SH-SY5Y (cell line): ENCODE measurements at regions not wholly inside any gene's neighbourhood (a gene's known extent, or its start where the extent isn't known, plus 50 kb on each side); places are given as distances from the start of the nearest gene placed in this dataset.

Experiments
- GATA2 ChIP-seq: IDR thresholded peaks from 2 replicates; pipeline ENCODE4 v1.6.1; 2011; ENCODE audit warnings: mild to moderate bottlenecking, low read depth, low read length
- GATA3 ChIP-seq: IDR thresholded peaks from 2 replicates; pipeline ENCODE4 v1.6.1; 2011; ENCODE audit warnings: low read depth, mild to moderate bottlenecking, low read length, moderate library complexity

DNA sequence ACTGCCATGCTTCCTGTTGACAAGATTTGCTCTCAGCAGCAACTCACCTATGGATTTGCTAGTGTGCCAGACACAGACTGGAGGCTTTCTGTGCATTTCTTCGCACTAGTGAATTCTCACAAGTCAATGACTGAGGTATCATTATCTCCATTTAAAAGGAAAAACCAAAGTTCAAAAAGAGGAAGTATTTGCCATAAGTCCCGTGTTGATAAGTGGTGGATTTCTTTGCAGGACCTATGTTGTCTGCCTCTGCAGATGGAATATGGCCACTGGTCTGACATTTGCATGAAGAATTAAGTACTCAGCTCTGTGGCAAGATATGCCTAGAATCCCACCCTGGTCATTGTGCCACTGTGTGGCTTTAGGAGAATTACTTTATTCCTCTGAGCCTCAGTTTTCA lies 299.6 kb downstream of the PAX3 start:
- TF ChIP-seq GATA3 = no peak
- no peak for TF ChIP-seq GATA2
